H1 (cell line): ENCODE measurements at regions not wholly inside any gene's neighbourhood (a gene's known extent, or its start where the extent isn't known, plus 50 kb on each side); places are given as distances from the start of the nearest gene placed in this dataset.
"Not testable (repeated sequence)": the region's sequence is repeated elsewhere in the genome, so short reads cannot be mapped to it uniquely, and the experiment has no call there.

Experiments
- EZH2 ChIP-seq: fragments of 200-600 bp; sonication (generic); IDR thresholded peaks from 2 replicates; pipeline ENCODE4 v1.7.1; 2012; ENCODE audit warnings: low read depth, mild to moderate bottlenecking, moderate library complexity, low read length, inconsistent platforms; ENCODE audit not compliant: severe bottlenecking
- POLR2A ChIP-seq, 2 experiments: IDR thresholded peaks; 1 replicate in 1 of 2; 2 replicates in 1 of 2; pipeline ENCODE4 v1.6.1; 2011; ENCODE audit warnings: low read depth in 2 of 2, low read length in 2 of 2, mild to moderate bottlenecking in 2 of 2; ENCODE audit errors: control extremely low read depth in 1 of 2
- SAP30 ChIP-seq: fragments of 300-600 bp; sonication (generic); IDR thresholded peaks from 2 replicates; pipeline ENCODE4 v1.7.1; 2012; ENCODE audit warnings: low read length, moderate library complexity, mild to moderate bottlenecking, inconsistent platforms; ENCODE audit not compliant: insufficient read depth, insufficient replicate concordance
- SUZ12 ChIP-seq: fragments of 200-600 bp; sonication (generic); IDR thresholded peaks from 2 replicates; pipeline ENCODE4 v1.6.1; 2012; ENCODE audit warnings: mild to moderate bottlenecking, inconsistent platforms, low read length, moderate library complexity, mixed read lengths
- TF ChIP-seq, protein P1 (sequence below), 3 experiments: IDR thresholded peaks; 1 replicate in 2 of 3; 2 replicates in 1 of 3; pipeline versions ENCODE4 v1.5.1 to v1.6.1; 2011; ENCODE audit warnings: low read length in 3 of 3, mild to moderate bottlenecking in 3 of 3, inconsistent platforms in 2 of 3, low read depth in 1 of 3, moderate library complexity in 1 of 3; ENCODE audit not compliant: insufficient read depth in 1 of 3; ENCODE audit errors: control extremely low read depth in 1 of 3

DNA sequence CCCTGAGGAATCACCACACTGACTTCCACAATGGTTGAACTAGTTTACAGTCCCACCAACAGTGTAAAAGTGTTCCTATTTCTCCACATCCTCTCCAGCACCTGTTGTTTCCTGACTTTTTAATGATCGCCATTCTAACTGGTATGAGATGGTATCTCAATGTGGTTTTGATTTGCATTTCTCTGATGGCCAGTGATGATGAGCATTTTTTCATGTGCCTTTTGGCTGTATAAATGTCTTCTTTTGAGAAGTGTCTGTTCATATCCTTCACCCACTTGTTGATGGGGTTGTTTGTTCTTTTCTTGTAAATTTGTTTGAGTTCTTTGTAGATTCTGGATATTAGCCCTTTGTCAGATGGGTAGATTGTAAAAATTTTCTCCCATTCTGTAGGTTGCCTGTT lies 106.9 kb upstream of the TMEM164 start:
- not testable (repeated sequence) for TF ChIP-seq SAP30; SUZ12; POLR2A (IDR thresholded peaks at IDR 0.05; ENCODE audit: control extremely low read depth in 1 of 2, low read depth in 2 of 2, low read length in 2 of 2); EZH2
- TF ChIP-seq, protein P1, sequence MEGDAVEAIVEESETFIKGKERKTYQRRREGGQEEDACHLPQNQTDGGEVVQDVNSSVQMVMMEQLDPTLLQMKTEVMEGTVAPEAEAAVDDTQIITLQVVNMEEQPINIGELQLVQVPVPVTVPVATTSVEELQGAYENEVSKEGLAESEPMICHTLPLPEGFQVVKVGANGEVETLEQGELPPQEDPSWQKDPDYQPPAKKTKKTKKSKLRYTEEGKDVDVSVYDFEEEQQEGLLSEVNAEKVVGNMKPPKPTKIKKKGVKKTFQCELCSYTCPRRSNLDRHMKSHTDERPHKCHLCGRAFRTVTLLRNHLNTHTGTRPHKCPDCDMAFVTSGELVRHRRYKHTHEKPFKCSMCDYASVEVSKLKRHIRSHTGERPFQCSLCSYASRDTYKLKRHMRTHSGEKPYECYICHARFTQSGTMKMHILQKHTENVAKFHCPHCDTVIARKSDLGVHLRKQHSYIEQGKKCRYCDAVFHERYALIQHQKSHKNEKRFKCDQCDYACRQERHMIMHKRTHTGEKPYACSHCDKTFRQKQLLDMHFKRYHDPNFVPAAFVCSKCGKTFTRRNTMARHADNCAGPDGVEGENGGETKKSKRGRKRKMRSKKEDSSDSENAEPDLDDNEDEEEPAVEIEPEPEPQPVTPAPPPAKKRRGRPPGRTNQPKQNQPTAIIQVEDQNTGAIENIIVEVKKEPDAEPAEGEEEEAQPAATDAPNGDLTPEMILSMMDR (IDR thresholded peaks at IDR 0.05; ENCODE audit: control extremely low read depth in 1 of 3, insufficient read depth in 1 of 3, low read depth in 1 of 3, low read length in 3 of 3) = not testable (repeated sequence)
